Esophagus squamous epithelium (tissue), 5 donors: ENCODE measurements at regions not wholly inside any gene's neighbourhood (a gene's known extent, or its start where the extent isn't known, plus 50 kb on each side); places are given as distances from the start of the nearest gene placed in this dataset.

Experiments
- DNase-seq: peaks from one replicate; lab custom pipeline; 2025; lab: John Stamatoyannopoulos, UW
- H3K27ac ChIP-seq, 4 donors: fragments of 200-600 bp; sonication (generic); one replicate each; pipeline ENCODE4 v1.5.1; 2016 to 2019; ENCODE audit warnings: mild to moderate bottlenecking in 1 of 4
- H3K27me3 ChIP-seq, 4 donors: fragments of 200-600 bp; sonication (generic); 1 replicate in 3 of 4; 2 replicates in 1 of 4; pipeline versions ENCODE4 v1.5.1 to v1.6.0; 2017 to 2021; ENCODE audit warnings: antibody characterized with exemption in 1 of 4
- H3K36me3 ChIP-seq, 3 donors: fragments of 200-600 bp; sonication (generic); one replicate each; pipeline ENCODE4 v1.5.1; 2016 to 2019
- H3K4me1 ChIP-seq, 3 donors: fragments of 200-600 bp; sonication (generic); one replicate each; pipeline ENCODE4 v1.5.1; 2017 to 2019
- H3K4me3 ChIP-seq, 4 donors: fragments of 200-600 bp; sonication (generic); 1 replicate in 3 of 4; 2 replicates in 1 of 4; pipeline ENCODE4 v1.5.1; 2016 to 2019; ENCODE audit warnings: mild to moderate bottlenecking in 2 of 4, moderate library complexity in 1 of 4
- H3K9me3 ChIP-seq, 3 donors: fragments of 200-600 bp; sonication (generic); one replicate each; pipeline ENCODE4 v1.5.1; 2016 to 2019
- CTCF ChIP-seq, 6 experiments: fragments of 450-650 bp in 4 of 6; fragments of 200-600 bp in 2 of 6; sonication (generic) in 2 of 6; IDR thresholded peaks; one replicate each; pipeline ENCODE4 v1.5.1; 2016 to 2019; ENCODE audit warnings: antibody characterized with exemption in 6 of 6, mild to moderate bottlenecking in 4 of 6, moderate library complexity in 4 of 6
- POLR2A ChIP-seq, 4 donors: fragments of 450-650 bp; IDR thresholded peaks; one replicate each; pipeline ENCODE4 v1.6.1; 2017; ENCODE audit warnings: antibody characterized with exemption in 4 of 4, mild to moderate bottlenecking in 4 of 4, moderate library complexity in 3 of 4
- WGBS, 2 donors: methylation state at CpG; one replicate each; pipeline ENCODE4 v1.1.5; 2018; 5-methylcytosine and 5-hydroxymethylcytosine counted together
- intact Hi-C: fragments of 100-400 bp; cut with DNase I; formaldehyde crosslinking; loops from one replicate; pipeline ENCODE4 v1.15.0; 2022
- donor health status: DM: yes; HTN: yes; CAD: no.

GRCh38 chr2:4668381-4668780 lies 965.0 kb downstream of the DCDC2C start:
- Histone ChIP-seq H3K4me3 (no peak overlapping the region), H3K36me3 (no peaks in the 10 kb centered on the region), H3K27me3 (no peaks in the 10 kb centered on the region), H3K27ac (no peak overlapping the region), H3K9me3 (peaks cover 0 to 11% (median 0%) of the 10 kb centered on the region in 3 donors), H3K4me1 (no peaks in the 10 kb centered on the region)
- DNase-seq, result no peak
- intact Hi-C loops, result no loop called here
- TF ChIP-seq CTCF (IDR thresholded peaks at IDR 0.05) (no peak), POLR2A (IDR thresholded peaks at IDR 0.05) (no peak)
- 65 to 66% methylated on average over 4 of the region's 4 CpGs for WGBS, 2 donors

DNA sequence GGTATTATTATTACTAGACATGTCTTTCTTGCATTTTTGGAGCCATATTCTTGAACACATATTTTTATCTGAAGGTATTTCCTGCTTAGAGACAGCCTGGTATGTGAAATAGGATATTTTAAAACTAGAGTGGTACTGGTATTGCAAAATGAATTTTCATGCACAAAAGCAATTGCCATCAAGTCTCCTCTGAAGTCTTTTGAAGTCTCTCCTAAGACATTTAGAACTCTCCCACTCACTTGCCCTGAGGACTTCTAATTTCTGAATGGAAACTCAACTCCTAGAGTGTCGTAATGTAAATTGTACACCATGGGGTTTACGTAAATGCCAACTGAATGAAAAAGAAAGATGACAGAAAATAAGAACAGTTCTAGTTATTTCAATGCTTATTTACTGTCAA lies 967.0 kb downstream of the DCDC2C start:
- Histone ChIP-seq H3K4me1 (no peaks in the 10 kb centered on the region), H3K27ac (no peak overlapping the region), H3K9me3 (peaks cover 0 to 15% (median 6%) of the 10 kb centered on the region in 3 donors), H3K4me3 (no peak overlapping the region), H3K27me3 (no peaks in the 10 kb centered on the region), H3K36me3 (no peaks in the 10 kb centered on the region)
- 84 to 85% methylated on average over 2 of the region's 2 CpGs for whole genome bisulfite sequencing, 2 donors
- TF ChIP-seq CTCF (IDR thresholded peaks at IDR 0.05) (no peak), POLR2A (IDR thresholded peaks at IDR 0.05) (no peak)
- intact Hi-C loops, result no loop called here
- no peak for DNase-seq

DNA sequence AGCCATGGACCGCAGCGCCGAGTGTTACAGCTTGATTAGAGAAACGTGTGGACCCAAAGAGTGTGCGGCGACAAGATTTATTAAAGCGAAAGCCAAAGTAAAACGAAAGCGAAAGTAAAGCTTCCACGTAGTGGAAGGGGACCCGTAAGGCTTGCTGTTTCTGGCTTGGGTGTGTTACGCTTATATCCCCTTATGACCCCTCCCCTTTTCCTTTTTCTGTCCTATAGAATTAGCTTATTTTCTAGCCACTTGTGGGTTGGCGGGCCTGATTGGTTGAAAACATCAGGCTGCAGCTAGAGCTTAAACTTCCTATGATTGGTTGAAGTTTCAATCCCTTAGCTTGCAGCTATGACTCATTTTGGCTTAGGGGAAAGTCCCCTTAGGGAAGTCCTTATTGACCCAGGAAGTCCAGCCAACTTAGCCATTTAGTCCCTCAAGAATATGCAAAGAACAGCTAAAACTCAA lies 969.7 kb downstream of the DCDC2C start:
- TF ChIP-seq POLR2A (IDR thresholded peaks at IDR 0.05) (no peak), CTCF (IDR thresholded peaks at IDR 0.05) (no peak)
- H3K4me1 ChIP-seq, result no peaks in the 10 kb centered on the region
- H3K27me3 ChIP-seq, result no peaks in the 10 kb centered on the region
- no peak for DNase-seq
- H3K4me3 ChIP-seq, result no peak overlapping the region
- peaks cover 0 to 9% (median 6%) of the 10 kb centered on the region in 3 donors for H3K9me3 ChIP-seq
- intact Hi-C loops, result no loop called here
- 81 to 89% methylated on average over 13 of the region's 13 CpGs for WGBS, 2 donors
- no peaks in the 10 kb centered on the region for H3K36me3 ChIP-seq
- H3K27ac ChIP-seq, result no peak overlapping the region

DNA sequence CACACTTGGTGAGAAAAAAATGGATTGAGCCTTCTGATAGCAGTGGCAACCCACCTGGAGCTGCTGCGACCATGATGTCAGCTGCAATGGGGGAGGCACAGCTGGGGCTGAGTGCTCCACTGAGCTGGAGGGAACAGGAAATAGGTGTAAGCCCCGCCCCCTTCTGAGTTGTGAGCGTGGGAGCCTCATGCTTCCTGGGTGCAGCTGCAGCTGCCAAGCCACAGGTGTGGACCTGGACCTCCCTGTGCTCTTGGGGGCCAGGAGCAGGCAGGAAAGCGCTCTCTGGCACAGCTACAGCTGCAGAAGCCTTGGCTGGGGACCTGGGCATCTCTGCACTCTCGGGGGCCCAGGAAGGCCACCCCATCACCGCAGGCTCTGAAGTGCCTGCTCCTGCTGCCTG lies 970.6 kb downstream of the DCDC2C start:
- WGBS, 2 donors, result 63 to 81% methylated on average over 3 to 5 of the region's 6 CpGs
- intact Hi-C loops, result no loop called here
- no peak for DNase-seq
- H3K27me3 ChIP-seq, result no peaks in the 10 kb centered on the region
- H3K36me3 ChIP-seq, result no peaks in the 10 kb centered on the region
- H3K27ac ChIP-seq, result no peak overlapping the region
- H3K9me3 ChIP-seq, result peaks cover 0 to 9% (median 6%) of the 10 kb centered on the region in 3 donors
- H3K4me1 ChIP-seq, result no peaks in the 10 kb centered on the region
- H3K4me3 ChIP-seq, result no peak overlapping the region
- no peak for TF ChIP-seq POLR2A (IDR thresholded peaks at IDR 0.05)
- no peak for TF ChIP-seq CTCF (IDR thresholded peaks at IDR 0.05)

- H3K36me3 ChIP-seq, result no peaks in the 10 kb centered on the region
- no peaks in the 10 kb centered on the region for H3K4me1 ChIP-seq
- intact Hi-C loops, result no loop called here
- TF ChIP-seq CTCF (IDR thresholded peaks at IDR 0.05), result no peak
- TF ChIP-seq POLR2A (IDR thresholded peaks at IDR 0.05), result no peak
- H3K9me3 ChIP-seq, result peaks cover 0 to 9% (median 6%) of the 10 kb centered on the region in 3 donors
- H3K4me3 ChIP-seq, result no peak overlapping the region
- DNase-seq, result no peak
- no peaks in the 10 kb centered on the region for H3K27me3 ChIP-seq
- 76 to 100% methylated on average over 1 to 3 of the region's 7 CpGs for WGBS, 2 donors
- no peak overlapping the region for H3K27ac ChIP-seq
Observed at GRCh38 chr2:4675295-4675694, 971.9 kb downstream of the DCDC2C start.
